Psoas muscle (tissue), 7 donors: ENCODE measurements at regions not wholly inside any gene's neighbourhood (a gene's known extent, or its start where the extent isn't known, plus 50 kb on each side); places are given as distances from the start of the nearest gene placed in this dataset.

Source experiments
- ATAC-seq, 4 donors: fragments of 200-7000 bp; cut with Tn5 transposase; one replicate each; pipeline ENCODE4 v1.9.1; 2020; ENCODE audit warnings: moderate library complexity in 3 of 4, mild to moderate bottlenecking in 2 of 4
- DNase-seq, 2 donors: peaks; one replicate each; pipeline ENCODE4 v3.0.0-alpha.2; 2020
- H3K27ac ChIP-seq: fragments of 200-600 bp; one replicate; pipeline ENCODE4 v1.8.0; 2022
- H3K27me3 ChIP-seq, 3 donors: fragments of 200-600 bp in 1 of 3; one replicate each; pipeline versions ENCODE4 v1.6.1 to v1.8.0; 2013 to 2022; ENCODE audit warnings: low read length in 2 of 3, mild to moderate bottlenecking in 2 of 3, moderate library complexity in 1 of 3; ENCODE audit not compliant: insufficient read depth in 3 of 3
- H3K36me3 ChIP-seq, 2 donors: fragments of 200-600 bp in 1 of 2; one replicate each; pipeline versions ENCODE4 v1.6.1 to v1.8.0; 2013 to 2022; ENCODE audit warnings: low read depth in 1 of 2, mild to moderate bottlenecking in 1 of 2, moderate library complexity in 1 of 2; ENCODE audit not compliant: insufficient read depth in 1 of 2
- H3K4me1 ChIP-seq: fragments of 200-600 bp; one replicate; pipeline ENCODE4 v1.8.0; 2022
- H3K4me3 ChIP-seq: fragments of 200-600 bp; one replicate; pipeline ENCODE4 v1.8.0; 2022; ENCODE audit warnings: mild to moderate bottlenecking
- H3K9me3 ChIP-seq: fragments of 200-600 bp; one replicate; pipeline ENCODE4 v1.8.0; 2022
- WGBS, 3 donors: extraction: QIAGEN DNeasy Blood & Tissue Kit; methylation state at CpG; one replicate each; pipeline versions ENCODE4 v1.1.6 to v1.1.7; 2013; 5-methylcytosine and 5-hydroxymethylcytosine counted together
- intact Hi-C, 2 donors: fragments of 100-400 bp; cut with DNase I; formaldehyde crosslinking; loops; one replicate each; pipeline versions ENCODE4 v1.11.0 to v1.14.2; 2022
- TF ChIP-seq, protein P1 (sequence below): fragments of 200-600 bp; IDR thresholded peaks from one replicate; pipeline ENCODE4 v1.8.0; 2022; ENCODE audit warnings: antibody characterized with exemption
- donor health status: healthy with polysubstance abuse.
- donor health status: DM: no; HTN: no; CAD: no; lungs with moderate emphysema.
- donor health status: Bipolar disorder and iron deficiency.
- donor health status: healthy.
- donor health status: DM: yes; HTN: yes; CAD: no.
- donor health status: DM: no; HTN: no; CAD: no.
- donor health status: DM: yes; HTN: yes; CAD: no.

DNA sequence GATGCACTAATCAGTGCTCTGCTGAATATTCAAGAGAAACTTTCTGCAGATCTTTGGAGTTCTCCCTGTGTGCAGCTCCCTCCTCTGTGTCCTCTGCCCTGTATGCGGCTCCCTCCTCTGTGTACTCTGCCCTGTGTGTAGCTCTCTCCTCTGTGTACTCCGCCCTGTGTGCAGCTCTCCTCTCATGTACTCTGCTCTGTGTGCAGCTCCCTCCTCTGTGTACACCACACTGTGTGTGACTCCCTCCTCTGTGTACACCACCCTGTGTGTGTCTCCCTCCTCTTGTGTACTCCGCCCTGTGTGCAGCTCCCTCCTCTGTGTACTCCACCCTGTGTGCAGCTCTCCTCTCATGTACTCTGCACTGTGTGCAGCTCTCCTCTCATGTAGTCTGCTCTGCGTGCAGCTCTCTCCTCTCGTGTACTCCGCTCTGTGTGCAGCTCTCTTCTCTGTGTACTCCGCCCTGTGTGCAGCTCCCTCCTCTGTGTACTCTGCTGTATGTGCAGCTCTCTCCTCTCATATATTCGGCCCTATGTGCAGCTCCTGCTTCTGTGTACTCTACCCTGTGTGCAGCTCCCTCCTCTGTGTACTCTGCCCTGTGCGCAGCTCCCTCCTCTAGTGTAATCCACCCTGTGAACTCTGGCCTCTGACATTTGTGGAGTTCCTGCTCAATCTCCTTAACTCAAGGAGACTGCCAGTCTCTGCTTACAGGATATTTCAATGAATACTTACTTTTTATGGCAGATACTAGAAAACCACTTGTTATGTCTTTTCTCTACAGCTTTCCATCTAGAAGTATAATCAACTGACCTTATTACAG is 280.4 kb downstream of the GLRX3 start:
- no peak overlapping the region for H3K4me3 ChIP-seq
- DNase-seq (no peak), ATAC-seq (no peak)
- H3K27ac ChIP-seq = no peak overlapping the region
- H3K36me3 ChIP-seq = no peaks in the 10 kb centered on the region
- H3K27me3 ChIP-seq = peaks cover 0 to 2% (median 0%) of the 10 kb centered on the region in 3 donors
- TF ChIP-seq, protein P1, sequence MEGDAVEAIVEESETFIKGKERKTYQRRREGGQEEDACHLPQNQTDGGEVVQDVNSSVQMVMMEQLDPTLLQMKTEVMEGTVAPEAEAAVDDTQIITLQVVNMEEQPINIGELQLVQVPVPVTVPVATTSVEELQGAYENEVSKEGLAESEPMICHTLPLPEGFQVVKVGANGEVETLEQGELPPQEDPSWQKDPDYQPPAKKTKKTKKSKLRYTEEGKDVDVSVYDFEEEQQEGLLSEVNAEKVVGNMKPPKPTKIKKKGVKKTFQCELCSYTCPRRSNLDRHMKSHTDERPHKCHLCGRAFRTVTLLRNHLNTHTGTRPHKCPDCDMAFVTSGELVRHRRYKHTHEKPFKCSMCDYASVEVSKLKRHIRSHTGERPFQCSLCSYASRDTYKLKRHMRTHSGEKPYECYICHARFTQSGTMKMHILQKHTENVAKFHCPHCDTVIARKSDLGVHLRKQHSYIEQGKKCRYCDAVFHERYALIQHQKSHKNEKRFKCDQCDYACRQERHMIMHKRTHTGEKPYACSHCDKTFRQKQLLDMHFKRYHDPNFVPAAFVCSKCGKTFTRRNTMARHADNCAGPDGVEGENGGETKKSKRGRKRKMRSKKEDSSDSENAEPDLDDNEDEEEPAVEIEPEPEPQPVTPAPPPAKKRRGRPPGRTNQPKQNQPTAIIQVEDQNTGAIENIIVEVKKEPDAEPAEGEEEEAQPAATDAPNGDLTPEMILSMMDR = no peak
- intact Hi-C loops = no loop called here
- H3K9me3 ChIP-seq = no peaks in the 10 kb centered on the region
- WGBS, 3 donors = 80 to 86% (median 85%) methylated on average over 9 of the region's 9 CpGs
- H3K4me1 ChIP-seq = no peaks in the 10 kb centered on the region

DNA sequence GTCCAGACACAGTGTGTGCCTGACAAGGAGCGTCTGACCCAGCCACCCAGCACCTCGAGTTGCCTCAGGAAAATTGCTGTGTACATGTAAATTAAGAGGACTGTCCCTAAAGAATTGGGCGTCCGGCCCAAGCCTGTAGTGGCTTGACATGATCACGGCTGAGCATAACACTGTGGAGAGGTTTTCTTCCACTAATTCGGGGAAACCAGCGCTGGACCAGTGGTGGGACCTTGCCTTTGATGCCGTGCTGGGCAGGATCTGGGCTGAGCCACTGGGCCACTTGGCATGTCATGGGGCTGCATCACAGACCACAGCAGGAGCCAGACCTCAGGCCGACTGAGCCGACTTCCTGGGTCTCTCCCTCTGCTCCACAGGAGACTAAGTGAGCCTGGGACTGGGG is 282.5 kb downstream of the GLRX3 start:
- DNase-seq (no peak), ATAC-seq (no peak)
- H3K27ac ChIP-seq = no peak overlapping the region
- no peaks in the 10 kb centered on the region for H3K4me1 ChIP-seq
- no peak overlapping the region for H3K4me3 ChIP-seq
- 65 to 80% (median 73%) methylated on average over 10 of the region's 10 CpGs for WGBS, 3 donors
- intact Hi-C loops = no loop called here
- TF ChIP-seq, protein P1 = no peak
- H3K9me3 ChIP-seq = no peaks in the 10 kb centered on the region
- no peaks in the 10 kb centered on the region for H3K36me3 ChIP-seq
- H3K27me3 ChIP-seq = peaks cover 0 to 2% (median 0%) of the 10 kb centered on the region in 3 donors

DNA sequence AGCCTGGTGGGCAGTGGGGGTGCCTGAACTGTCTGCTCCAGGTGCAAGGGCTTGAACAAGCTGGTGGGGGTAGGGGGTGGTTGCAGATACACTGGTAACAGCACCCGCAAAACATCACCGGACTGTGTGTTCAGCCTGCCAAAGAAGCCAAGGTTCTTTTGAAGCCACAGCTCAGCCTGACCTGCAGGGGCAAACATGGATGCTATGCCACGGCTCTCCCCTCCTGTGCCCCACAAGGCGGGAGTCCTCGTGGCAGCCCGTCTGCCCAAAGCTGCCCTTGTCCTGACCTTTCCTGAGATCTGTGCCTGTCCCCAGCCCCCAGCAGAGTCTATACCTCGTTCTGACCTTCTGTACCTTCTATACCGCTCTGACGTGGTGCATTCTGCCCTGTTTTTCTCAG is 285.7 kb downstream of the GLRX3 start:
- Histone ChIP-seq H3K36me3 (no peaks in the 10 kb centered on the region), H3K9me3 (no peaks in the 10 kb centered on the region), H3K4me1 (no peaks in the 10 kb centered on the region), H3K27ac (no peak overlapping the region), H3K27me3 (peaks cover 0 to 2% (median 0%) of the 10 kb centered on the region in 3 donors), H3K4me3 (no peak overlapping the region)
- DNase-seq (no peak), ATAC-seq (no peak)
- TF ChIP-seq, protein P1 = no peak
- intact Hi-C loops = no loop called here
- WGBS, 3 donors = 67 to 75% (median 74%) methylated on average over 9 of the region's 9 CpGs

DNA sequence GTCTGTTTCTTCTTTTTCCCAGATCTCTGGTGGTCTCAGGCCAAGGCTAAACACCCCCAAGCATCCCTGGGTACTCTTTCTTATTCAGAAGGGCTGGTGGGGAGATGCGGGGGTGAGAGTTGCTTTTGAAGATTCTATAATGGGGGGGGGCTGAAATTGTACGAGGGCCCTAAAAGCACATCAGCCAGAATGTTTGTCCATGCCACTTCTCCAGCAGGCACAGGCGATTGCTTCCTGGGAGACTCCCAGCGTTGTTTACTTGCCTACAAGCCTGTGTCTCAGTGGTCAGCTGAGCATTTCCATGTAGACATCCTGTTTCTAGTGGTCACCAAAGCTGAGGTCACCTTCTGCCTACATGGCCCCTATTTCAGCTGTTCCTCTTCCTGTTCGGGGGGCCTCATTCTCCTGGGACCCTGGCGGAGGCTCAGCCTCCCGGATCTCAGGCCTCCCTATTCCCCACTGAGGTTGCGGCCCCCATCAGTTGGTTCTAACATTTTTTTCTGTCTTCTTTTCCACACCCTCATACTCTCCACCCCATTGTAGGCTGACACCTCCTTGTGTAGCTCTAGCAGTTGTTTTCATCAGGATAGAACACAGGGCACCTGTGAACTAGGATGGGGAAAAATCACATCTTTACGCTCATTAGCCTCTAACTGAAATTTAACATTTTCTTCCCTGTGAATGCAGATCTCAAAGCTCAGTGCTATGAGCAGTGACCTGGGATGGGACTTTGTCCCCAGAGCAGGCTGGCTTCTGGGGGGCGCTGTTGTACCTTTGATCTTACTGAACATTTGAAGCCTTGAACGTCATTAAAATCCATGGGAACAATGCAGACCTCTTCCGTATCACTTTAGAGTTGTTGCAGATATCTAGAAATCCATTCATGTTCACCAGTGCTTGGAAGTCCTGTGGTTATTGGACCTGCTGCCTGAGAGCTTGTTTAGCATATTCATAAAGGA is 286.5 kb downstream of the GLRX3 start:
- no peaks in the 10 kb centered on the region for H3K4me1 ChIP-seq
- DNase-seq (no peak), ATAC-seq (no peak)
- H3K36me3 ChIP-seq = no peaks in the 10 kb centered on the region
- H3K4me3 ChIP-seq = no peak overlapping the region
- H3K9me3 ChIP-seq = no peaks in the 10 kb centered on the region
- peaks cover 0 to 2% (median 0%) of the 10 kb centered on the region in 3 donors for H3K27me3 ChIP-seq
- intact Hi-C loops = no loop called here
- 71 to 77% (median 76%) methylated on average over 12 of the region's 12 CpGs for WGBS, 3 donors
- TF ChIP-seq, protein P1 = no peak
- no peak overlapping the region for H3K27ac ChIP-seq
